HEK293 (cell line): ENCODE measurements at regions not wholly inside any gene's neighbourhood (a gene's known extent, or its start where the extent isn't known, plus 50 kb on each side); places are given as distances from the start of the nearest gene placed in this dataset.

Experiments used
- CTCF ChIA-PET: fragments of 350-600 bp; formaldehyde crosslinking; extraction: SDS; loops from one replicate; lab custom pipeline; 2021; ENCODE audit warnings: antibody characterized with exemption; lab: Yijun Ruan, JAX
- POLR2A ChIA-PET: fragments of 300-600 bp; formaldehyde crosslinking; extraction: SDS; loops from one replicate; lab custom pipeline; 2020; ENCODE audit warnings: antibody characterized with exemption, inconsistent platforms; lab: Yijun Ruan, JAX
- H3K27ac ChIP-seq: fragments of 200-500 bp; sonication (Bioruptor generic); 2 replicates; pipeline ENCODE4 v1.5.1; 2014; ENCODE audit warnings: low read depth, low read length, control low read depth, inconsistent platforms; ENCODE audit errors: extremely low read depth
- H3K36me3 ChIP-seq, 2 experiments: fragments of 200-500 bp in 1 of 2; sonication (Bioruptor generic) in 1 of 2; 1 replicate in 1 of 2; 2 replicates in 1 of 2; pipeline ENCODE4 v1.5.1; 2014 to 2017; ENCODE audit warnings: inconsistent platforms in 2 of 2, low read length in 2 of 2; ENCODE audit not compliant: control insufficient read depth in 2 of 2, insufficient read depth in 1 of 2
- H3K4me1 ChIP-seq: fragments of 200-500 bp; sonication (Bioruptor generic); 2 replicates; pipeline ENCODE4 v1.5.1; 2014; ENCODE audit warnings: mild to moderate bottlenecking, low read length, inconsistent platforms; ENCODE audit not compliant: control insufficient read depth, insufficient read depth
- H3K4me3 ChIP-seq: 2 replicates; pipeline ENCODE4 v1.5.1; 2011; ENCODE audit warnings: low read depth, mild to moderate bottlenecking, control low read depth, low read length, moderate library complexity
- H3K9me3 ChIP-seq: fragments of 200-500 bp; sonication (Bioruptor generic); 2 replicates; pipeline ENCODE4 v1.5.1; 2014; ENCODE audit warnings: low read depth, low read length, inconsistent platforms; ENCODE audit not compliant: control insufficient read depth, insufficient read depth
- HOXC10 ChIP-seq: sonication (generic); formaldehyde crosslinking; IDR thresholded peaks from 2 replicates; pipeline ENCODE4 v1.8.1; 2023; ENCODE audit warnings: mild to moderate bottlenecking, missing genetic modification reagents
- HOXD13 ChIP-seq: sonication (generic); formaldehyde crosslinking; IDR thresholded peaks from 2 replicates; pipeline ENCODE4 v1.8.0; 2022; ENCODE audit warnings: missing genetic modification reagents, borderline replicate concordance
- INSM2 ChIP-seq: fragments of 450-650 bp; formaldehyde crosslinking; IDR thresholded peaks from 2 replicates; pipeline ENCODE4 v1.5.1; 2016; ENCODE audit warnings: missing biosample characterization, missing genetic modification characterization
- SCRT2 ChIP-seq: fragments of 450-650 bp; formaldehyde crosslinking; IDR thresholded peaks from 2 replicates; pipeline ENCODE4 v1.5.1; 2016; ENCODE audit warnings: missing biosample characterization, missing genetic modification characterization
- SP2 ChIP-seq: fragments of 450-650 bp; formaldehyde crosslinking; IDR thresholded peaks from 2 replicates; pipeline ENCODE4 v1.5.1; 2016; ENCODE audit warnings: missing biosample characterization, missing genetic modification characterization
- ZFHX2 ChIP-seq: fragments of 450-650 bp; formaldehyde crosslinking; conservative IDR thresholded peaks from 2 replicates; pipeline ENCODE4 v1.5.1; 2016; ENCODE audit warnings: missing biosample characterization, missing genetic modification characterization
- ZNF112 ChIP-seq: fragments of 450-650 bp; formaldehyde crosslinking; IDR thresholded peaks from 2 replicates; pipeline ENCODE4 v1.5.0; 2017; ENCODE audit warnings: missing biosample characterization, missing genetic modification characterization
- ZNF138 ChIP-seq: fragments of 450-650 bp; formaldehyde crosslinking; IDR thresholded peaks from 2 replicates; pipeline ENCODE4 v1.5.1; 2016; ENCODE audit warnings: missing biosample characterization, missing genetic modification characterization, borderline replicate concordance
- ZNF155 ChIP-seq: fragments of 450-650 bp; formaldehyde crosslinking; IDR thresholded peaks from 2 replicates; pipeline ENCODE4 v1.5.1; 2016; ENCODE audit warnings: missing biosample characterization, missing genetic modification characterization
- ZNF169 ChIP-seq: fragments of 450-650 bp; formaldehyde crosslinking; IDR thresholded peaks from 2 replicates; pipeline ENCODE4 v1.5.1; 2016; ENCODE audit warnings: missing biosample characterization, missing genetic modification characterization
- ZNF175 ChIP-seq: fragments of 450-650 bp; formaldehyde crosslinking; IDR thresholded peaks from 2 replicates; pipeline ENCODE4 v1.5.1; 2016; ENCODE audit warnings: missing biosample characterization, missing genetic modification characterization
- ZNF202 ChIP-seq: fragments of 450-650 bp; formaldehyde crosslinking; IDR thresholded peaks from 2 replicates; pipeline ENCODE4 v1.5.1; 2016; ENCODE audit warnings: missing biosample characterization, missing genetic modification characterization, borderline replicate concordance
- ZNF266 ChIP-seq: fragments of 450-650 bp; formaldehyde crosslinking; IDR thresholded peaks from 2 replicates; pipeline ENCODE4 v1.5.1; 2016; ENCODE audit warnings: missing biosample characterization, missing genetic modification characterization, low read depth
- ZNF292 ChIP-seq: fragments of 450-650 bp; formaldehyde crosslinking; IDR thresholded peaks from 2 replicates; pipeline ENCODE4 v1.5.1; 2016; ENCODE audit warnings: low read depth, missing biosample characterization, missing genetic modification characterization, borderline replicate concordance
- ZNF521 ChIP-seq: fragments of 450-650 bp; formaldehyde crosslinking; IDR thresholded peaks from 2 replicates; pipeline ENCODE4 v1.5.1; 2017; ENCODE audit warnings: missing biosample characterization, mild to moderate bottlenecking, missing genetic modification characterization
- ZNF549 ChIP-seq: fragments of 450-650 bp; IDR thresholded peaks from 2 replicates; pipeline ENCODE4 v1.5.1; 2018; ENCODE audit warnings: missing biosample characterization, missing genetic modification characterization, mild to moderate bottlenecking, inconsistent platforms, moderate library complexity
- ZNF664 ChIP-seq: fragments of 450-650 bp; formaldehyde crosslinking; IDR thresholded peaks from 2 replicates; pipeline ENCODE4 v1.5.1; 2016; ENCODE audit warnings: missing biosample characterization, missing genetic modification characterization
- ZNF670 ChIP-seq: fragments of 450-650 bp; formaldehyde crosslinking; IDR thresholded peaks from 2 replicates; pipeline ENCODE4 v1.5.1; 2016; ENCODE audit warnings: missing biosample characterization, missing genetic modification characterization, low read depth
- ZNF785 ChIP-seq: fragments of 450-650 bp; formaldehyde crosslinking; IDR thresholded peaks from 2 replicates; pipeline ENCODE4 v1.5.1; 2016; ENCODE audit warnings: missing biosample characterization, missing genetic modification characterization
- ZSCAN30 ChIP-seq: fragments of 450-650 bp; IDR thresholded peaks from 2 replicates; pipeline ENCODE4 v1.5.1; 2018; ENCODE audit warnings: missing biosample characterization, mild to moderate bottlenecking, missing genetic modification characterization, moderate library complexity
- TF ChIP-seq, protein P1 (sequence below): fragments of 450-650 bp; formaldehyde crosslinking; IDR thresholded peaks from 2 replicates; pipeline ENCODE4 v1.5.1; 2016; ENCODE audit warnings: missing biosample characterization, missing genetic modification characterization, borderline replicate concordance
- TF ChIP-seq, protein P2 (sequence below): fragments of 450-650 bp; formaldehyde crosslinking; optimal IDR thresholded peaks from 2 replicates; pipeline ENCODE3; 2016; ENCODE audit warnings: missing biosample characterization, mild to moderate bottlenecking, missing genetic modification characterization
- TF ChIP-seq, protein P3 (sequence below): IDR thresholded peaks from 2 replicates; pipeline ENCODE4 v1.6.1; 2011; ENCODE audit warnings: mild to moderate bottlenecking, low read depth, low read length, borderline replicate concordance

DNA sequence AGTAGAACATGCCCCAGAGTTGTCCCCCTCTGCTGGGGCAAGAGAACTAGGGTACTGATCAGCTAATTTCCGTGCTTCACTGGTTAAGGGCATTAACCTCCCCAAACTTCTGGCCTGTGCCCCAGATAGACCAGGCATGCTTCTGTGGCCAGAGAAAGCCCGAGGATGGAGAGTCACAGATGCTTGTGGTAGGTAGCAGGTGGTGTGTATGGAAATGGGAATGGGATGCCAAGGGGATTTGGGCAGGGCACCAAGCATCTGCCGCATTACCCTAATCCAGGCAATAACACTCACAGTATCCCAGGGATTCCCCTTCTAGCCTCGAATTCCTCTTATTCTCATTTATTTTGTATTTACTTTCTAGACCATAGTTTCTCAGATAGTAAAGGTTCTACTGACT, 124.8 kb upstream of the KLF12 start:
- POLR2A ChIA-PET = no interaction called here
- no peaks in the 10 kb centered on the region for H3K4me1 ChIP-seq
- CTCF ChIA-PET = no interaction called here
- TF ChIP-seq ZNF292 (tag by site-specific recombination) (no peak), SCRT2 (no peak), ZFHX2 (no peak), ZNF175 (tag by site-specific recombination) (no peak), HOXC10 (CRISPR knock-in tag) (no peak), ZNF785 (tag by site-specific recombination) (no peak), ZNF521 (tag by site-specific recombination) (no peak), SP2 (tag by site-specific recombination) (no peak), ZNF670 (no peak), ZNF266 (tag by site-specific recombination) (no peak)
- TF ChIP-seq, protein P1, sequence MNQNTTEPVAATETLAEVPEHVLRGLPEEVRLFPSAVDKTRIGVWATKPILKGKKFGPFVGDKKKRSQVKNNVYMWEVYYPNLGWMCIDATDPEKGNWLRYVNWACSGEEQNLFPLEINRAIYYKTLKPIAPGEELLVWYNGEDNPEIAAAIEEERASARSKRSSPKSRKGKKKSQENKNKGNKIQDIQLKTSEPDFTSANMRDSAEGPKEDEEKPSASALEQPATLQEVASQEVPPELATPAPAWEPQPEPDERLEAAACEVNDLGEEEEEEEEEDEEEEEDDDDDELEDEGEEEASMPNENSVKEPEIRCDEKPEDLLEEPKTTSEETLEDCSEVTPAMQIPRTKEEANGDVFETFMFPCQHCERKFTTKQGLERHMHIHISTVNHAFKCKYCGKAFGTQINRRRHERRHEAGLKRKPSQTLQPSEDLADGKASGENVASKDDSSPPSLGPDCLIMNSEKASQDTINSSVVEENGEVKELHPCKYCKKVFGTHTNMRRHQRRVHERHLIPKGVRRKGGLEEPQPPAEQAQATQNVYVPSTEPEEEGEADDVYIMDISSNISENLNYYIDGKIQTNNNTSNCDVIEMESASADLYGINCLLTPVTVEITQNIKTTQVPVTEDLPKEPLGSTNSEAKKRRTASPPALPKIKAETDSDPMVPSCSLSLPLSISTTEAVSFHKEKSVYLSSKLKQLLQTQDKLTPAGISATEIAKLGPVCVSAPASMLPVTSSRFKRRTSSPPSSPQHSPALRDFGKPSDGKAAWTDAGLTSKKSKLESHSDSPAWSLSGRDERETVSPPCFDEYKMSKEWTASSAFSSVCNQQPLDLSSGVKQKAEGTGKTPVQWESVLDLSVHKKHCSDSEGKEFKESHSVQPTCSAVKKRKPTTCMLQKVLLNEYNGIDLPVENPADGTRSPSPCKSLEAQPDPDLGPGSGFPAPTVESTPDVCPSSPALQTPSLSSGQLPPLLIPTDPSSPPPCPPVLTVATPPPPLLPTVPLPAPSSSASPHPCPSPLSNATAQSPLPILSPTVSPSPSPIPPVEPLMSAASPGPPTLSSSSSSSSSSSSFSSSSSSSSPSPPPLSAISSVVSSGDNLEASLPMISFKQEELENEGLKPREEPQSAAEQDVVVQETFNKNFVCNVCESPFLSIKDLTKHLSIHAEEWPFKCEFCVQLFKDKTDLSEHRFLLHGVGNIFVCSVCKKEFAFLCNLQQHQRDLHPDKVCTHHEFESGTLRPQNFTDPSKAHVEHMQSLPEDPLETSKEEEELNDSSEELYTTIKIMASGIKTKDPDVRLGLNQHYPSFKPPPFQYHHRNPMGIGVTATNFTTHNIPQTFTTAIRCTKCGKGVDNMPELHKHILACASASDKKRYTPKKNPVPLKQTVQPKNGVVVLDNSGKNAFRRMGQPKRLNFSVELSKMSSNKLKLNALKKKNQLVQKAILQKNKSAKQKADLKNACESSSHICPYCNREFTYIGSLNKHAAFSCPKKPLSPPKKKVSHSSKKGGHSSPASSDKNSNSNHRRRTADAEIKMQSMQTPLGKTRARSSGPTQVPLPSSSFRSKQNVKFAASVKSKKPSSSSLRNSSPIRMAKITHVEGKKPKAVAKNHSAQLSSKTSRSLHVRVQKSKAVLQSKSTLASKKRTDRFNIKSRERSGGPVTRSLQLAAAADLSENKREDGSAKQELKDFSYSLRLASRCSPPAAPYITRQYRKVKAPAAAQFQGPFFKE (tag by site-specific recombination) = no peak
- TF ChIP-seq, protein P2, sequence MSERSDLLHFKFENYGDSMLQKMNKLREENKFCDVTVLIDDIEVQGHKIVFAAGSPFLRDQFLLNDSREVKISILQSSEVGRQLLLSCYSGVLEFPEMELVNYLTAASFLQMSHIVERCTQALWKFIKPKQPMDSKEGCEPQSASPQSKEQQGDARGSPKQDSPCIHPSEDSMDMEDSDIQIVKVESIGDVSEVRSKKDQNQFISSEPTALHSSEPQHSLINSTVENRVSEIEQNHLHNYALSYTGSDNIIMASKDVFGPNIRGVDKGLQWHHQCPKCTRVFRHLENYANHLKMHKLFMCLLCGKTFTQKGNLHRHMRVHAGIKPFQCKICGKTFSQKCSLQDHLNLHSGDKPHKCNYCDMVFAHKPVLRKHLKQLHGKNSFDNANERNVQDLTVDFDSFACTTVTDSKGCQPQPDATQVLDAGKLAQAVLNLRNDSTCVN (tag by site-specific recombination) = no peak
- TF ChIP-seq, protein P3, sequence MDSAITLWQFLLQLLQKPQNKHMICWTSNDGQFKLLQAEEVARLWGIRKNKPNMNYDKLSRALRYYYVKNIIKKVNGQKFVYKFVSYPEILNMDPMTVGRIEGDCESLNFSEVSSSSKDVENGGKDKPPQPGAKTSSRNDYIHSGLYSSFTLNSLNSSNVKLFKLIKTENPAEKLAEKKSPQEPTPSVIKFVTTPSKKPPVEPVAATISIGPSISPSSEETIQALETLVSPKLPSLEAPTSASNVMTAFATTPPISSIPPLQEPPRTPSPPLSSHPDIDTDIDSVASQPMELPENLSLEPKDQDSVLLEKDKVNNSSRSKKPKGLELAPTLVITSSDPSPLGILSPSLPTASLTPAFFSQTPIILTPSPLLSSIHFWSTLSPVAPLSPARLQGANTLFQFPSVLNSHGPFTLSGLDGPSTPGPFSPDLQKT = no peak
- H3K9me3 ChIP-seq = no peaks in the 10 kb centered on the region
- no peak overlapping the region for H3K27ac ChIP-seq
- H3K4me3 ChIP-seq = no peak overlapping the region
- H3K36me3 ChIP-seq = no peaks in the 10 kb centered on the region

- H3K27ac ChIP-seq = no peak overlapping the region
- H3K4me3 ChIP-seq = no peak overlapping the region
- no peaks in the 10 kb centered on the region for H3K36me3 ChIP-seq
- no peaks in the 10 kb centered on the region for H3K9me3 ChIP-seq
- no peak for TF ChIP-seq INSM2 (tag by site-specific recombination)
- TF ChIP-seq ZNF155 (tag by site-specific recombination) = no peak
- no peak for TF ChIP-seq ZNF549 (tag by site-specific recombination)
- TF ChIP-seq HOXD13 (CRISPR knock-in tag) = no peak
- no peak for TF ChIP-seq ZSCAN30 (tag by site-specific recombination)
- TF ChIP-seq ZNF202 (tag by site-specific recombination) = no peak
- TF ChIP-seq ZNF169 = no peak
- TF ChIP-seq ZNF138 = no peak
- TF ChIP-seq ZNF112 (tag by site-specific recombination) = no peak
- no peak for TF ChIP-seq ZNF785 (tag by site-specific recombination)
- no peak for TF ChIP-seq ZNF664 (tag by site-specific recombination)
- ChIA-PET CTCF (interaction anchor here (0.5 to 0.6 kb wide), 2 partner anchors 206 to 409 kb away, joined by 4 to 6 read pairs; no protein-coding TSS in a partner anchor), POLR2A (no interaction called here)
- no peaks in the 10 kb centered on the region for H3K4me1 ChIP-seq
Observed at GRCh38 chr13:74256969-74257368, 122.8 kb upstream of the KLF12 start.
